GM21367 (cell line): ENCODE measurements at regions not wholly inside any gene's neighbourhood (a gene's known extent, or its start where the extent isn't known, plus 50 kb on each side); places are given as distances from the start of the nearest gene placed in this dataset.

Source experiments
- ATAC-seq: cut with Tn5 transposase; IDR thresholded peaks from one replicate; pipeline ENCODE4 v1.9.1; 2021; ENCODE audit not compliant: unreplicated experiment

GRCh38 chr1:4268262-4268888, 368.3 kb upstream of the C1orf174 start:
- ATAC-seq = no peak

DNA sequence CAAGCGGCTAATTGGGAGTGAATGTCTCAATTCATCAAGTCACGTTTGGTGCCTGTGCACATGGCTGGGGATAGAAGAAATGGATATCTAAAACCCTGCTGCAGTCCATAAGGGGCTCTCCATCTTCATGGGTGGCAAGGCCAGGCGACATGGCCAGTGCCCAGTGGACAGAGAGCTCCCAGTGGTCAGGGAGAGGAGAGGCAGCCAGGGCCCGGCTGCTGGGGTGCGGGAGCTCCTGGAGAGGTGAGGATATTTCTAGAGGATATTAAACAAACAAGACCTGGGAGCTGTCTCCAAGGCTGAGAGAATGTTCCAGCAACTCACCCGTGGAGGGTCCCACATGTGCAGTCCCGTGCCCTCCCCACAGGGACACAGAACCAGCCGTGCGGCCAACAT, 368.8 kb upstream of the C1orf174 start:
- no peak for ATAC-seq

DNA sequence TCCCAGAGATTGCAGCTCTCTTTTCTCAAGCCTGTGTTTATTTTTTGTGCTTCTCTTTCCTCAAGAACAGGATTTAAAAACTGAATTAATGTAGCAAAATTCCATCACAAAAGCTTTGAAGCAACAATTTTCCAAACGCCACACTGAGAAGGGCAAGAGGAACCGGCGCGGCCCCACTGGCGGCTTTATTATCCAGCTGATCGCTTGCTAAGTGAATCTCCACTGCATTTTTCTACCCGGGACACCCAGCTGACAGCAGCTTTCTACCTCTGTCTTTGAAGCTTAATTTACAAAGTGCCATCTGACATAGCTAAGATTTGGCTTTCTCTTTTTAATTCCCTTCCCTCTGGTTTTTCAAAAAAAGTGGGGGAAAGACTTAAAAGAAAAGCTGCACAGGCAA, 369.3 kb upstream of the C1orf174 start:
- no peak for ATAC-seq

DNA sequence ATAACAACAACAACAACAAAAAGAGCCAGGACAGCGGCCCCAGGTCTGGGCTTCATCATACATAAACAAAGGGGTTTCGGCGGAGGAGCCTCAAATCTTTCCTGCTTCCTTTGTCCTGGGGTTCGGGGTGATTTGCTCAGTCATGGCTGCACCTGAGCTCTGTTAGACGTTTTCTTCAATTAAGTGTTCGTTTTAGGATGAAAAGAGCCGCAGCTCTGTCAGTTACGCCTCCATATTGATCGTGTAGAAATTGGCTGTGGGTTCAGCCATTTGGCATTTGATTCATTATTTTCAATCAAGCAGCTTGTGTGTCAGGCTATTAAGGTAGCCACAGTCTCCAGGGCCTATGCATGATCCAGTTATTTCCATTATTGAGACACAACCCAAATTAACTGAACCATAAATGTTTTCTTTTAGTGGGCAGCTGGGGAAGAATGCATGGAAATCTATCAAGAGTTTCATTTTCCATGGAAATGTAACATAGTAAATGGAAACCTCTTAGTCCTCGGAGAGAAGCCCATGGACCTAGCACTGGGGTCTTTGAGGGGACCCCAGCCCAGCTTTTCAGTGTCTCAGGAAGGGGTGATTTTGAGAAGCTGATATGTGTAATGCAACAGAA, 370.0 kb upstream of the C1orf174 start:
- no peak for ATAC-seq

GRCh38 chr1:4270651-4271337, 370.7 kb upstream of the C1orf174 start:
- ATAC-seq = no peak

DNA sequence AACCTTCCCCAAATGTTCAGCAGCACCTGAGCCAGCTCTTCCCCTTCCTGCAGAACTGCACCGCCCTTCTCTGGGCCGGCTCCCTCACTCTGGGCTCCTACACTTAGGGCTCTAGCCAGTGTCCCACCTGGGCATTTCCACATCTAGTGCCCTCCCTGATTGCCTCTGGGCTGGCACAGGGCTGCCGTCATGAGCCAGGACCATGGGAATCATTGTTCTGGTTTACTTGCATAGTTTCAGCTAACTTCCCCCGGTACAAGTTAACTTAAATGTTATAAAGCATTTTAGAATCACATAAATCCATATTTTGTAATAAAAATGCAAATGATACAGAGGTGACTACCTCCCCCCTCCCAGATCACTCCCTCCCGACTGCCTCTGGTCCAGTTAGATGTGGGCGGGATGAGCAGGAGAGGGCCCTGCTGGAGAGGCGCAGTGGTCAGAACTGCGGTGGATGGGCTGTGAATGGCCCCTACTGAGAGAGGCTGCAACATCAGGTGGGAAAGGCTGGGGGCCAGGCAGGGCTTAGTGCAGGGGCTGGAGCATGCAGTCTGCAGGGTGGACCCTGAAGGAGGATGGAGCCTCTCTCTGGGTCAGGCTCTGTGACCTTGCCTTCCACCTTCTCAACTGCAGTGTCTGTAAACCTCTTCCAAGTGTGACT, 371.4 kb upstream of the C1orf174 start:
- no peak for ATAC-seq

- ATAC-seq = no peak
Observed at GRCh38 chr1:4272568-4272967, 372.5 kb upstream of the C1orf174 start.

DNA sequence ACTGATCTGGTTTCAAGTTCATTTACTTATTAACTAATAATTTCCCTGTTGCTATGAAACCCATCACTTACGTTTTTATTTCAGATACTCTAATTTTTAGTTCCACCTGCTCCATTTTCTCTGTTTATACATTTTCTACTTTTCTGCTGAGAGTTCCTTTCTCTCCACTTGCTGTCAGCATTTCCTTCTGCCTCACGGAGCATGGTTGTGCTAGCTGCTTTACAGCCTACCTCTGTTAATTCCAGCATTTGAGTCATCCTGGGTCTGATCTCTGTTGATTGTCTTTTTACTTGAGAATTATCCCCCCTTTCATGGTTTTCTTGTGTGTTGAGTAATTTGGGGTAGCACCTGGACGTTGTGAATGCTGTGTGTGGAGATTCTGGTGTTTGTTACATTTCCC, 373.2 kb upstream of the C1orf174 start:
- no peak for ATAC-seq

- ATAC-seq = no peak
Observed at GRCh38 chr1:4273747-4274146, 373.7 kb upstream of the C1orf174 start.

DNA sequence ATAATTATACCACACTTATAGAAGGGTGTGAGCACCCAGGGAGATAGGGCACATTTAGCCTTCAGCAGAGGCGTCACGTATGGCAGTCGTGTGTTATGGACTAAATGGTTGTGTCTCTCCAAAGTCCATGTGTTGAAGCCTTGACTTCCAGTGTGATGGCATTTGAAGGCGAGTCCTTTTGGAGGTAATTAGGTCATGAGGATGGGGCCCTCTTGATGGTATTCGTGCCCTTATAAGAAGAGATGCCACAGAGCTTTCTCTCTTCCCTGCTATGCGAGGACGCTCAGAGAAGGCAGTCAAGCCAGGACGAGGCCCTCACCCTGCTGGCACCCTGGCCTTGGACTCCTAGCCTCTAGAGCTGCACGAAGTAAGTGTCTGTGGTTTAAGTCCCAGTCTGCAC, 375.0 kb upstream of the C1orf174 start:
- ATAC-seq = no peak

DNA sequence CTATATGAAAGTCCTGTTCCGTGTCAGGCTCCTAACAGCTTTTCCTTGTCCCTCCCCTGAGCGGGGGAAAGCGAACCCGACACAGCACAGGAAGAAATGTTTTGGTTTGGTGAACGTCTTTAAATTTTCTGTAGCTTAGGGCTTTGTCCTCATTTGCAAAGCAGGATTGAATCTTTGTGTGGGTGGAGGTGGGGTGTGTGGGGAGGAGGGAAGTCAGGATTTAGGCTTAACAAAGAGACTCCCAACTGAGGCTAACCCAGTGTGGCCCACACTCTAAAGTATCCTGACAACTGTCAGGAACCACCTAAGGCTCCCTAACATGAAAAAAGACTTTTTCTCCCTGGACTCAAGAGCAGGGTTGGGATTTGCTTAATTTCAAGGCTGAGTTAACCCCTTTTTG, 376.2 kb upstream of the C1orf174 start:
- ATAC-seq = no peak

DNA sequence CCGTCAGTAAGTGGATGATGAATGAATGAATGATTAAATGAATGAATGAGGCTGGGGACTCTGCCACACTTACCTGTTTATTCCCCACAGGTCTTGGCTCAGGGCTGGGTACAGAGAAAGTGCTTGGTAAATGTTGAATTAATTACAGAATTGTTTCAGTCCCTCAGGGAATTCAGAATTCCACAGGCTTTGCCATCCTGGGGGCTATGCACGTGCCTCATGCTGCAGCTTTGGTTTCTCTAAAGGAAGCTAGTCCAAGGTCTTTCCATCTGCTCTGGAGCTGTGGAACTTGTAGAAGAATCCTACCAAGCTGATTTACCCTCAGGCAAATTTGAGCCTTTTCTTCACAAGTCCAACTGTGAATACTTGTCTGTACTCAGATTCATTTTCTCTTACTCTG, 376.8 kb upstream of the AJAP1 start:
- ATAC-seq = no peak

DNA sequence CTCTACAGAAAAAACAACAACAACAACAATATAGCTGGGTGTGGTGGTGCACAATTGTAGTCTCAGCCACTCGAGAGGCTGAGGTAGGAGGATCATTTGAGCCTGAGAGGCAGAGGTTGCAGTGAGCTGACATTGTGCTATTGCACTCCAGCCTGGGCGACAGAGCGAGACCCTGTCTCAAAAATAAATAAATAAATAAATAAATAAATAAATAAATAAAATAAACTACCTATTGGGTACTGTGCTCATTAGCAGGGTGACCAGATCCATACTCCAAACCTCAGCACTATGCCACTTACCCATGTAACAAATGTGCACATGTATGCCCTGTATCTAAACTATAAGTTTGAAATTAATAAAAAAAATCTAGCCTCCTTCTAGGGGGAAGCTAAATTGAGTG, 369.4 kb upstream of the AJAP1 start:
- ATAC-seq = no peak

- ATAC-seq = no peak
Observed at GRCh38 chr1:4292861-4293260, 361.5 kb upstream of the AJAP1 start.

DNA sequence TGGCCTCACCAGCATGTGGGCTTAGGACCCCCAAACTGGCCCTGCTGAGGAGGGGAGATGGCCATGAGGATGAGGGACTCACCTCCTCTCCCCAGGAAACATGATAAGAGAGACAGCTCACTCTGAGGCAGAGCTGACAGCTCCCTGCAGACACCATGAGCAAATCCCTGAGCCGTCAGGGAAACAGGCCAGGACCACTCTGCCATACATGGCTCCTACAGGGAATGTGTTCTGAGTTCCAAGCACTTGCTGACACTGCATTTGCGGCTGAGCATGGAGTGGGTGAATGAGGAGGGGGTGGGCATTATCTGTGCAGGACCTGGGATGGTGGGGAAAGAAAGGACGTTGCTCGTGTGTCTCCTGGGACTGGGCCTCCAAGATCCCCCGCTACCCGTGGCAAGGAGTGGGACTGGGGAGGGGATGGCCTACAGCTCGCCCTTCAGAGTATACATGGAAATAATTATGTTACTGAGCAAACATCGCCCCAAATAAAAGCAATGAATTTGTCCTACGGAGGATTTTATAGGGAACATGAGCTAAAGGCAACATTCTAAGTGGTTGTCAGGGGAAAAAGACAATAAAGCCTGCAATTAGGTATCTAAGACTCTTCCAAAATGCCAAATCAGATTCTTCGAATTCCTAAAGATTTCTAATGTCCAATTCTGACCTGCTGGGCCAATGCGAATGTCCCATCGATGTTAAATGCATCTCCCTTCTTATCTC, 355.9 kb upstream of the AJAP1 start:
- ATAC-seq = no peak

DNA sequence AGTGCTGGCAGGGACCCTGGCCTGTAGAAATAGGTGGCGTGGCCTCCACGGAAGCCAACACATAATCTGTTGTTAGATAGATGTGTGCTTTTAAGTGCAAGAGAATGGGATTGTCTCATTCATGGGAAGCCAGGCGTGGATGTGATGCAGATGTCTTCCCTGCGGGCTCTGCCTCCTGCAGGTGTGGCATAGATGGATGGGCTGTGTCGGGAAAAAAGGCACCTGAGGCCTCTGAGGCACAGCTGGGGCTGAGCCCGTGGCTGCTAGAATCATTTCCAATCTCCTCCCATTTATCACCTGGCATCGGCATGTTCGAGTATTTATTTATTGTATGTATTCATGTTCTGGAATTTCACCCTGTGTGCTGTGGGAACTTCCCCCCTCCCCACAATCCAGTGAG, 353.4 kb upstream of the AJAP1 start:
- no peak for ATAC-seq

DNA sequence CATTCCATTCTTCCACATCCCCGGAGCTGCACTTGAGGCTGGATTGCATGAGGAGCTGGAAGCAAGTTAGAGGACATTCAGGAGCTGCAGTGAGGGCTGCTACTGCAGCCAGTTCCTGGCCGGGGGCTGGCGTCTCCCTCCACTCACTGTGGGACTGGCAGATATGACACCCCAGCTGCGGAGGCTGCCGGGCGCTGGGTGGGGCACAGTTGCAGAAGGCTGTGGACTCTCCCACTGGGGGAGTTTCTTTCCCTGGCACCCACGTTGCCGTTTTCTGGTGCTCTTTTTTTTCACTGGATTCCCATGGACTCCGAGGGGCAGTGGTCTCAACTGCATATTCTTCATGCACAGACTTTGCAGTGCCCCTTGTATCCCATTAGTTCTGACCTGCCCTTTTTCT, 351.1 kb upstream of the AJAP1 start:
- no peak for ATAC-seq

DNA sequence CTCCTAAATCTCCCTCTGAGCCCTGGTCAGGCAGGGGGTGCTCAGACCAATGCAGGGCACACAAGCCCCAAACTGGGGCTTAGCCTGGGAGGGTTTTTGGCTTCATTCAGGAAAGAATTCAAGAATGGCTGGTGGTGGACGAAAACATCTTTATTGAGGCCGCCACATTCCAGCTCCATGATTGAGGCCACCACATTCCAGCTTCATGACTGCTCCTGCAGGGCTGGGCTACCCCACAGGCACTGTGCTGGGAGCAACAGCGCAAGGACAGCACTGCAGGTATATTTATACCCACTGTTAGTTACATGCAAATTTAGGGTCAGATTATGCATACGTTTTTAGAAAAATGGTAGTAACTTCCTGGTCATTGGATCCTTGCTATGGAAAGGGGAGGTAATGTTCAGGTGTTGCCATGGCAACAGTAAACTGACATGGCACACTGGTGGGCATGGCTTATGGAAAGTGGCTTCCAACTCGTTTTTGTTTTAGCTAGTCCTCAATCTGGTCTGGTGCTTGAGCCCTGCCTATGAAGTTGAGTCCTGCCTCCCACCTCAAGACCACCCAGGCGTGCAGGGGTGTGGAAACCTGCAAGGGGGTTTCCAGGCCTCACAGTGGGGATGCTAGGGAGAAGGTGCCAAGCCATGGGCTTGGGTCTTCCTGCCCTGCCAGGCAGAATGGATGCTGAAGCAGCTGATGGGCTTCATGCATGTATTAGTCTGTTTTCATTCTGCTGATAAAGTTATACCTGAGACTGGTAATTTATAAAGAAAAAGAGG, 348.7 kb upstream of the AJAP1 start:
- no peak for ATAC-seq

DNA sequence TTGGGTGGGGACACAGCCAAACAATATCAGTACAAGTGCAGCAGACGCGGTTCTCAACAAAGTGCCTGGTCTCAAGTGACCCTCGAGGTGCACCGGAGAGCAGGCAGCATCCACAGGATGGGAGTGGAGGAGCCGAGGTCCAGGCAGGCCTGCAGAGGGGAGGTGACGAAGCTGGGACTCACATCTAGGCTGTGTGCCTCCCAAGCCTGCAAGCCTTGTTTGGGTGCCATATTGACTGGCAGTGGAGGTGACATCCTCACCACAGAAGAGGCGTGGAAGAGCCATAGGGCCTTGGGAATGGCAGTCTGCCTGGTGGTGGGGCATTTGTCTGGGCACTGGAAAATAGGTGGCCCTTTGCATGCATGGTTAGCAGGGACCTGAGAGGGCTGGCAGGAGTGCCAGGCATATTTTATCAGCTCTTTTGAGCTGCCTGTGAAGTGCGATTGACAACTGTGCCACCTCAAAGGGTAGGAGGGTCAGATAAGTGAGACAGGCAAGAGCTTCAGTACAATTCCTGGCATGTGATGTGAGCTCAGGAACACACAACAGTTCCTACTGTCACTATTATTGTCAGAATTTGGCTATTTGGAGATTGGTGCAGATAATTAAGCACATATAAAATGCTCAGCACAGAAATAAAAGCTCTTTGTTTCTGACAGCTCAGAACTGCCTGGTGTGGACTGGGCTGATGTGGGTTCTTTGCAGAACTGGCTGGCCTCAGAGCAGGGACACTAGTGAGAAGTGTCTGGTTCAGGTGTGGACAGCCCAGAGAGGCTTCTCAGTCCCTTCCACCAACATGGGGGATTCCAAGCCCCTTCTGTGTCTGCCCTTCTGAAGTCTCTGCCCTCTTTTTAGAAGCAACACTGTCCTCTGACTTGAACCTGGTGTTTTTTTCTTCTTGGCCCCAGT, 347.6 kb upstream of the AJAP1 start:
- no peak for ATAC-seq

DNA sequence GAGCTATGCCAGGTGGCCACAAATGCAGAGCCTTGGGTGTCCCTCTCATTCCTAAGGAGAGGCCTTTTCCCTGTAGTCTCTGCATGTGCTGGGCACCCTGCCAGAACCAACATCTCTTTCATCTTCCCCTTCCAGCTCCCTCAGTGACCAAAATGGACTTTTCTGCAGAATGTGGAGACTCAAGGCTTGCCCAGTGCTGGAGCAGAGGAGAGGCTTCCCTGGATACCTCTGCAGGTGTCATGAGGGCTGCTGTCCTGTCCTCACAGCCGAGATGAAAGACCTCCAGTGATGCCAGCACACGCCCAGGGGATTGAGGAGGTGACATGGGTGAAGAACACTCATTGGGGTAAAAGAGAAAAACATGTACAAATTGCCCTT, 347.0 kb upstream of the AJAP1 start:
- ATAC-seq = no peak
